ENCODE measurements at regions not wholly inside any gene's neighbourhood (a gene's known extent, or its start where the extent isn't known, plus 50 kb on each side); places are given as distances from the start of the nearest gene placed in this dataset.

- no peak for DNase-seq
These were observed 105.6 kb downstream of the GTPBP8 start for GRCh38 chr3:113096188-113096892.

GRCh38 chr3:113097960-113098447 lies 107.2 kb downstream of the GTPBP8 start:
- DNase-seq: no peak

GRCh38 chr3:113100063-113100462 lies 109.3 kb downstream of the GTPBP8 start:
- DNase-seq: no peak

GRCh38 chr3:113103588-113103987 lies 107.8 kb upstream of the BOC start:
- no peak for DNase-seq

GRCh38 chr3:113104357-113105092 lies 106.8 kb upstream of the BOC start:
- no peak for DNase-seq

- DNase-seq: no peak
These were observed 106.3 kb upstream of the BOC start for GRCh38 chr3:113105093-113105449.

GRCh38 chr3:113105966-113106660 lies 105.2 kb upstream of the BOC start:
- no peak for DNase-seq

- no peak for DNase-seq
These were observed 101.1 kb upstream of the BOC start for GRCh38 chr3:113110267-113110666.

GRCh38 chr3:113111011-113111707 lies 100.2 kb upstream of the BOC start:
- peak; percentile 43 for DNase-seq

- DNase-seq: no peak
These were observed 98.0 kb upstream of the BOC start for GRCh38 chr3:113113361-113113760.

GRCh38 chr3:113117511-113118234 lies 93.7 kb upstream of the BOC start:
- no peak for DNase-seq

- DNase-seq: no peak
These were observed 93.0 kb upstream of the BOC start for GRCh38 chr3:113118336-113118735.

- DNase-seq: no peak
These were observed 87.0 kb upstream of the BOC start for GRCh38 chr3:113124256-113124830.

GRCh38 chr3:113125951-113126350 lies 85.4 kb upstream of the BOC start:
- no peak for DNase-seq

GRCh38 chr3:113128386-113129015 lies 82.9 kb upstream of the BOC start:
- DNase-seq: no peak

GRCh38 chr3:113129168-113129567 lies 82.2 kb upstream of the BOC start:
- DNase-seq: no peak

- DNase-seq: no peak
These were observed 78.8 kb upstream of the BOC start for GRCh38 chr3:113132571-113132996.

- DNase-seq: no peak
These were observed 78.2 kb upstream of the BOC start for GRCh38 chr3:113133140-113133539.

GRCh38 chr3:113136071-113136470 lies 75.3 kb upstream of the BOC start:
- no peak for DNase-seq

- DNase-seq: no peak
These were observed 74.8 kb upstream of the BOC start for GRCh38 chr3:113136544-113136943.
